GF-D8 (cell line): ENCODE measurements at regions not wholly inside any gene's neighbourhood (a gene's known extent, or its start where the extent isn't known, plus 50 kb on each side); places are given as distances from the start of the nearest gene placed in this dataset.

Experiments used
- DNase-seq: peaks from one replicate; lab custom pipeline; 2025; lab: John Stamatoyannopoulos, UW

GRCh38 chr5:116848954-116849581 is 274.4 kb upstream of the SEMA6A start:
- DNase-seq: no peak

GRCh38 chr5:116847960-116848359 is 273.3 kb upstream of the SEMA6A start:
- DNase-seq: no peak

GRCh38 chr5:116844015-116844414 is 269.4 kb upstream of the SEMA6A start:
- no peak for DNase-seq

GRCh38 chr5:116842514-116842961 is 267.9 kb upstream of the SEMA6A start:
- no peak for DNase-seq

- no peak for DNase-seq
These were observed 267.1 kb upstream of the SEMA6A start for GRCh38 chr5:116841734-116842133.

- DNase-seq: no peak
These were observed 263.5 kb upstream of the SEMA6A start for GRCh38 chr5:116838011-116838536.

GRCh38 chr5:116834796-116835515 is 260.3 kb upstream of the SEMA6A start:
- no peak for DNase-seq

GRCh38 chr5:116830079-116830478 is 255.5 kb upstream of the SEMA6A start:
- no peak for DNase-seq

- DNase-seq: no peak
These were observed 252.5 kb upstream of the SEMA6A start for GRCh38 chr5:116827078-116827477.

GRCh38 chr5:116825486-116825885 is 250.9 kb upstream of the SEMA6A start:
- DNase-seq: no peak

GRCh38 chr5:116824751-116825438 is 250.3 kb upstream of the SEMA6A start:
- DNase-seq: no peak

- no peak for DNase-seq
These were observed 240.2 kb upstream of the SEMA6A start for GRCh38 chr5:116814626-116815385.

GRCh38 chr5:116813906-116814305 is 239.3 kb upstream of the SEMA6A start:
- no peak for DNase-seq

- DNase-seq: no peak
These were observed 238.7 kb upstream of the SEMA6A start for GRCh38 chr5:116813356-116813755.

- DNase-seq: no peak
These were observed 236.3 kb upstream of the SEMA6A start for GRCh38 chr5:116810951-116811350.

- DNase-seq: no peak
These were observed 232.2 kb upstream of the SEMA6A start for GRCh38 chr5:116806836-116807235.

- DNase-seq: no peak
These were observed 224.8 kb upstream of the SEMA6A start for GRCh38 chr5:116799401-116799800.

- no peak for DNase-seq
These were observed 220.6 kb upstream of the SEMA6A start for GRCh38 chr5:116795189-116795588.

- no peak for DNase-seq
These were observed 214.9 kb upstream of the SEMA6A start for GRCh38 chr5:116789522-116789921.

- no peak for DNase-seq
These were observed 214.3 kb upstream of the SEMA6A start for GRCh38 chr5:116788851-116789403.

- DNase-seq: no peak
These were observed 212.9 kb upstream of the SEMA6A start for GRCh38 chr5:116787570-116787969.

- no peak for DNase-seq
These were observed 210.5 kb upstream of the SEMA6A start for GRCh38 chr5:116785106-116785505.
